ENCODE measurements at regions not wholly inside any gene's neighbourhood (a gene's known extent, or its start where the extent isn't known, plus 50 kb on each side); places are given as distances from the start of the nearest gene placed in this dataset.

GRCh38 chr6:159418997-159419396, 249.8 kb downstream of the FNDC1 start:
- TF ChIP-seq CTCF (conservative IDR thresholded peaks at IDR 0.05 in 1 of 2, IDR thresholded peaks at IDR 0.05 in 1 of 2; ENCODE audit: extremely low read depth in 1 of 2, insufficient read depth in 1 of 2, low read depth in 1 of 2, low read length in 2 of 2): no peak
- no peak for TF ChIP-seq EZH2 (IDR thresholded peaks at IDR 0.05; ENCODE audit: borderline replicate concordance, low read length)
